ENCODE measurements at regions not wholly inside any gene's neighbourhood (a gene's known extent, or its start where the extent isn't known, plus 50 kb on each side); places are given as distances from the start of the nearest gene placed in this dataset.
A peak's percentile ranks its signal among the peaks of the same experiment; 100 is the strongest.

DNA sequence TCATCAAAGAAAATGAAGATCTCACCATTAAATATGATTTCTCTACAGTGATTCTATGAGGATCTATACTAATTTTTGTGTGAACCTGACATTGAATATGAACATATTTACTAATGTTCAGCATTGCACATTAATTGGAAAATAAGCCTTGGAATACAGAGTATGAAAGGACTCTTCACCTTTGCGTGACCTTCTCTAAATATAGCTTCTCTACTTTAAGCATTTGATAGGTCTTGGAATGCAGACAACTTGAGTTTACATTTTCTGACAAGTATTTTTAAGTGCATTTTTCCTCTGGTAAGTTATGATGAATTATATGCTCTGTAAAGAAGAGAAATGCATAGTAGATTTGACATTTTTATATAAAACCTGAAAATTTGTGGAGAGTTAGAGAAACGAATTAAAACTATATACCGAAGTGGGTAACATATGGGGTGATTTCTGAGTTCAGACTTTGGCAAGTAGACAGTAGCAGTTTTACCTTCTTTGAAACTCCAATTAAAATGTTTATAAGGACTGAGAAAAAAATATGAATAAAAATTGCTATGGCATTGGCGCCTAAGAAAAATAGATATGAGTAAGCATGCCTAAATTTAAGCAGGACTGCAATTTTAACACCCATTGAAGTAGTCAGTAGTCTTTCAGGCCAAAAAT lies 371.9 kb downstream of the GABRG1 start:
- H3K4me3 ChIP-seq (ENCODE audit: low read depth, low read length): no peak overlapping the region
- TF ChIP-seq, protein P1, sequence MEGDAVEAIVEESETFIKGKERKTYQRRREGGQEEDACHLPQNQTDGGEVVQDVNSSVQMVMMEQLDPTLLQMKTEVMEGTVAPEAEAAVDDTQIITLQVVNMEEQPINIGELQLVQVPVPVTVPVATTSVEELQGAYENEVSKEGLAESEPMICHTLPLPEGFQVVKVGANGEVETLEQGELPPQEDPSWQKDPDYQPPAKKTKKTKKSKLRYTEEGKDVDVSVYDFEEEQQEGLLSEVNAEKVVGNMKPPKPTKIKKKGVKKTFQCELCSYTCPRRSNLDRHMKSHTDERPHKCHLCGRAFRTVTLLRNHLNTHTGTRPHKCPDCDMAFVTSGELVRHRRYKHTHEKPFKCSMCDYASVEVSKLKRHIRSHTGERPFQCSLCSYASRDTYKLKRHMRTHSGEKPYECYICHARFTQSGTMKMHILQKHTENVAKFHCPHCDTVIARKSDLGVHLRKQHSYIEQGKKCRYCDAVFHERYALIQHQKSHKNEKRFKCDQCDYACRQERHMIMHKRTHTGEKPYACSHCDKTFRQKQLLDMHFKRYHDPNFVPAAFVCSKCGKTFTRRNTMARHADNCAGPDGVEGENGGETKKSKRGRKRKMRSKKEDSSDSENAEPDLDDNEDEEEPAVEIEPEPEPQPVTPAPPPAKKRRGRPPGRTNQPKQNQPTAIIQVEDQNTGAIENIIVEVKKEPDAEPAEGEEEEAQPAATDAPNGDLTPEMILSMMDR (IDR thresholded peaks at IDR 0.05; ENCODE audit: insufficient read depth, low read depth, low read length, missing control alignments): no peak
- DNase-seq (ENCODE audit: low read depth): no peak

DNA sequence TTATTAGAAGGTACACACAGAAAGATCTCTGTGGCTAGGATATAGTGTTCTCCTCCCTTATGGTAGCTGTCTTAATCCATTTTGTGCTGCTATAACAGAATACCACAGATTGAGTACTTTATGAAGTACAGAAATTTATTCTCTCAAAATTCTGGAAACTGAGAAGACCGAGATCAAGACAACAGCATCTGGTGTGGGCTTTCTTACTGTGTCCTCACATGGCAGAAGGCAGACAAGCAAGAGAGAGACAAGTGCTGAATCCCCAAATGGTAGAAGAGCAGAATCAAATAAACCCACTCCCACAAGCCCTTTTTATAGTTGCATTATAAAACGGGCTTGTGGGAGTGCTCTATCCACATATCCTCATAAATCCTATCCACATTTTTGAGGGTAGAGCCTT lies 373.1 kb downstream of the GABRG1 start:
- H3K4me3 ChIP-seq (ENCODE audit: low read depth, low read length): no peak overlapping the region
- TF ChIP-seq, protein P1 (IDR thresholded peaks at IDR 0.05; ENCODE audit: insufficient read depth, low read depth, low read length, missing control alignments): no peak

DNA sequence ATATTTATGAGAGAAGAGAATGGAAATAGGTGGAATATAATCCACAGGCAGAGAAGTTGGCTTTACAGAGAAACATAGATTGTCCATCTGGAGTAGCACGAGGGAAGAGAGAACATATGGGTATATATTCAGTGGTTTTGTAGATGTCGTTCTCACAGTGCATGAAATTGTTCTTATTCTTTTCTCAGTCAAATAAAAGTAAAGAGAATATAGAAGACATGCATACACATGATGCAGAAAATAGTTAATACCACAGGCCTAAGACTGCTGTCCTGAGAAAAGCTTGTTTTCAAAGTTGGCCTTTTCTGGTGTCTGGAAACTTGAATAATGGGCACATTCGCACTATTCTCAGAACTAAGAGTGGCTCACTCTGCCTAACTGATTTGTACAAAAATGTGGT lies 378.1 kb downstream of the GABRG1 start:
- TF ChIP-seq, protein P1 (IDR thresholded peaks at IDR 0.05; ENCODE audit: insufficient read depth, low read depth, low read length, missing control alignments): no peak
- DNase-seq (ENCODE audit: low read depth): no peak
- no peak overlapping the region for H3K4me3 ChIP-seq (ENCODE audit: low read depth, low read length)

More for the DNA sequence above, 373.1 kb downstream of the GABRG1 start:
- no peak for DNase-seq (ENCODE audit: low read depth)

DNA sequence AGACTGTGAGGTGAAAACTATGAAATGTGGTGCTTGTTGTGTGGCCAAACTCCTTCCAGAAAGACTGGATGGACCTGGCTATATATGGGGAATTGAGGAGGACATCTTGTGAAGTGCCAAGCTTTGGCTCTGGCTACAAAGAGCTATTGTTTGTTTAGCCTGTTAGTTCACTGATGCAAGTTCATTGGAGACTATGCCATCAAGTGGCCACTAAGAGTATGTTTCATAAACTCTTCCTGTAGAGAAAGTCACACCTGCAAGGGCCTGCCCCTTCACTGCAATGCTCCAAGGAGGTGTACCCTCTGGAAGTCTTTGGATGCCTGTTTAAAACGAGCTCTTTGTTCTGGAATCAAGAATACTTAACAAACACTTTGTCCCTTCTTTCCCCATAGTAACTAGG lies 382.0 kb downstream of the GABRG1 start:
- TF ChIP-seq, protein P1 (IDR thresholded peaks at IDR 0.05; ENCODE audit: insufficient read depth, low read depth, low read length, missing control alignments): no peak
- H3K4me3 ChIP-seq (ENCODE audit: low read depth, low read length): no peak overlapping the region
- peak; percentile 2 for DNase-seq (ENCODE audit: low read depth)

DNA sequence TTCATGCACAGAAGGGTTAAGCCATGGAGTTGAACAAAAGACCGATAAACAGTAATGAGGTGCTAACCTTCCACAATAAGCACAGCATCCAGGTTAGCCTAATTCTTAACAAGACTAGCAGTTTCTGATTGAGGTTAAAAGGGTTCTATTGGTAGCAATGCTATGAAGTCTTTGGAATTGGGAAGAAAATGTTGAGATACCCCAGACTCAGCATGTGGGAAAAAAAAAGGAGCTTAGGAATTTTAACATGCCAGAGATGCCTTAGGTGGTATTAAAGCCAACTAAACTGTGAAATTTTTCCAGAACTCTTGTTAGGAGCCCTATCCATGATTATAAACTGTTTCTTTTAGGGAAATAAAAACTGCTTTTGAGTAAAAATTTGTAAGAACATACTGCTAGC lies 391.7 kb downstream of the GABRG1 start:
- TF ChIP-seq, protein P1 (IDR thresholded peaks at IDR 0.05; ENCODE audit: insufficient read depth, low read depth, low read length, missing control alignments): no peak
- no peak for DNase-seq (ENCODE audit: low read depth)
- H3K4me3 ChIP-seq (ENCODE audit: low read depth, low read length): no peak overlapping the region

DNA sequence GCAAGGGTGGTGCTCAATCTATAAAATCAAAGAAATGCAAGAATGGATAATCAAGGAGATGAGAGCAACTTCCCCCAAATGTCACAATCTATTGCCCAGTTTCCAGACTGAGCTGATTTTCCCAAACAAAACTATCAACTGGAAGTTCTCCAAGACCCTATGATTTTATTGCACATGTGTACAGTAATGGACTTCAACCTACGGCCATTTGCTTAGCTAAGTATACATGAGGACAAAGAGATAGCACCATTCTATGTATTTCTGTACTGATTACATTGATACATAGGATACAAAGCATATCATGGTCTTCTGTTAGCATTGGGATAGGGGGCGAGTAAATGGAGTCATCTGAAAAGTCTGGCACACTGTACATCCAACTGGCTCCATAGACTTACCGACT lies 407.8 kb downstream of the GABRG1 start:
- H3K4me3 ChIP-seq (ENCODE audit: low read depth, low read length): no peak overlapping the region
- no peak for DNase-seq (ENCODE audit: low read depth)
- TF ChIP-seq, protein P1 (IDR thresholded peaks at IDR 0.05; ENCODE audit: insufficient read depth, low read depth, low read length, missing control alignments): no peak

DNA sequence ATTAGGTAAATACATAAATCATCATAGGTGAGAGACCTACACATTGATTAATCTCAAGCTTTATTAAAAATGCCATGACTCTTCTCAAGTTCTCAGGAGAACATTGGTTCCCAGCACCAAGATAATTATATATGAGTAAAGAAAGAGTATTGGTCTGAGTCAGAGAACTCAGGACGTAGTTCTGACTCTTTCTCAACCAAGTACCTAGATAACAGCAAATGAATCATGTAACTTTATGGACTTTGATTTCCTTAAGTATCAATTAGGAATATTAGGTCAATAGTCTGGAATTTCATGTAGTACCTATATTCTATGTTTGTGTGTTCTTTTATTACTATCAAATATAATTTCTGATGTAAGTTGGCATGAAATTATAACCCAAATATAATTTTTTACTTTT lies 409.9 kb downstream of the GABRG1 start:
- H3K4me3 ChIP-seq (ENCODE audit: low read depth, low read length): no peak overlapping the region
- no peak for DNase-seq (ENCODE audit: low read depth)
- TF ChIP-seq, protein P1 (IDR thresholded peaks at IDR 0.05; ENCODE audit: insufficient read depth, low read depth, low read length, missing control alignments): no peak

All from GM12865 (cell line).